Stimulated activated CD4-positive, alpha-beta T cell treated with anti-CD3 and anti-CD28 coated beads, Interleukin-2, amount 100 ng/mL, for 24 hours (primary cell): ENCODE measurements at regions not wholly inside any gene's neighbourhood (a gene's known extent, or its start where the extent isn't known, plus 50 kb on each side); places are given as distances from the start of the nearest gene placed in this dataset.
"Not testable (repeated sequence)": the region's sequence is repeated elsewhere in the genome, so short reads cannot be mapped to it uniquely, and the experiment has no call there.

ENCODE experiments used
- DNase-seq, 2 donors: peaks; one replicate each; pipeline ENCODE4 v3.0.0-alpha.2; 2020

- no peak for DNase-seq
These were observed 212.5 kb downstream of the EMX2 start for GRCh38 chr10:117754770-117755658.

GRCh38 chr10:117755659-117756014 lies 213.1 kb downstream of the EMX2 start:
- DNase-seq: no peak

GRCh38 chr10:117757086-117757720 lies 214.7 kb downstream of the EMX2 start:
- DNase-seq: no peak

GRCh38 chr10:117759266-117759665 lies 216.7 kb downstream of the EMX2 start:
- DNase-seq: no peak

DNA sequence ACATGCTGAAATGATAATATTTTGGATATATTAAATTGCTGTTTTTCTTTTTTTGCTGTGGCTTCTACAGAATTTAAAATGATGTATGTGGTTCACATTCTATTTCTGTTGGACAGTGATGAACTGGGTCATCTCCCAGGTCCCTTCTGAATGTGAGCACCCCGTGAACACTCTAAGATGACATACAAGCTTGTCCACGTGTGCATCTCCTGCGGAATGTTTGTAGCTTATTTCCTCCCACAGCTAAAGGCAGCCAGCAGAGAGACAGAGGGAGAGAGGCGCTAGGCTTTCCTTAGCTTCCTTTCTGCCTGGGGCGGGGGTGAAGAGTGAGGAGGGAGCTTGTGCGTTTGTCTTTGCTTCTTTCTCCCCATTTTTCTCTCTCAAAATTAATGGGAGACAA lies 219.1 kb downstream of the EMX2 start:
- DNase-seq: no peak

GRCh38 chr10:117762126-117762818 lies 219.7 kb downstream of the EMX2 start:
- no peak for DNase-seq

DNA sequence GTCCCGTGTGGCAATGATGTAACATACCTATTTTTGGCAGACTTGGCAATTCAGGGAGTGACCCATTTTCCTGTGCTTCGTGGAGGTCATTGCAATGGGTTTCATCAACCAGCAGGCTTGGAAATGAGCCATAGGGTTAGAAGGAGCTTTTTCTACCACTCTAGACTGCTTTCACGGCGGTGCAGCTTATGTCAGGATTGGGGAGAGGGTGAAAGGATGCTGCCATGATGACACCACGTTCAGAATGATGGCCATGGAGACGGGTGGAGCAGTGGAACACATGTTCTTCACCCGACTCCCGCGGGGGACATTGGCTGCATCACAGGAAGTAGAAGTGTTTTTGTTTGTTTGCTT lies 220.2 kb downstream of the EMX2 start:
- DNase-seq: no peak

- no peak for DNase-seq
These were observed 221.0 kb downstream of the EMX2 start for GRCh38 chr10:117763528-117763927.

- DNase-seq: no peak
These were observed 225.9 kb downstream of the EMX2 start for GRCh38 chr10:117768333-117769042.

DNA sequence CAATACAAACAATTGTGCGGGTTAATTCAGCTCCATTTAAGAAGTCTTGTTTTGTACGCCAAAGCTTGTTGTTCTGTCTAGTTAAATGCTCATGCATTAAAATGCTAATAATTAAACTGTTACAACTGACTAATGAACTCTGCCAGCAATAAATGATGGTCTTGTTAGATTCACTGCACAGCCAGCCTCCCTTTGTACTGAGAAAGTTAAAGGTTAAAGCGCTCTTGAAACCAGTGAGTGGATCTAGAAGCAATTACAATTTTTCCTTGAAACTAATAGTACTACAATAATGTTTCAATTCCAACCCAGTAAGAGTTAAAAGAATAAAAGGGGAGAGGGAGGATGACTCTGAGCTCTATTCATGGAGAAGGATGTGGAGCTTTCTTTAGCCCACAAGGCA lies 233.0 kb downstream of the EMX2 start:
- no peak for DNase-seq

- not testable (repeated sequence) for DNase-seq
These were observed 234.7 kb downstream of the EMX2 start for GRCh38 chr10:117777222-117777621.

DNA sequence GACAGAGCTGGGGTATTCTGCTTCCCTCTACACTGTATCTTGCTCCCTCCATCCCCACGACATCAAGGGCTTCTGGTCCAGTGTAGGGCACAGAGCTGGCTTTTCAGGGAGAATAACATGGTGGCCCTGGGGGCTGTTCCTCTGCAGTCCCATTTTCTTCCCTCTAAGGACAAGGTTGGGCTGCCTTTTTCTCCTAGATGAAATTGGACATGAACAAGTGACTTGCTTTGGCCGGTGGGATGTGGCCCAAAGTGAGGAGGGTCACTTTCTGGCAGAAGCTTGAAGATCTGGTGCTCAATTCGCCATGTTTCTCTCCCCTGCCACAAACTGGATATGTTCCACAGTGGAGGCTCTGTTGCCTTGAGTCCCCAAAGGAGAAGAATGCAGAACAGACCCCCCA lies 235.7 kb downstream of the EMX2 start:
- no peak for DNase-seq

- no peak for DNase-seq
These were observed 237.9 kb downstream of the EMX2 start for GRCh38 chr10:117780411-117780810.

DNA sequence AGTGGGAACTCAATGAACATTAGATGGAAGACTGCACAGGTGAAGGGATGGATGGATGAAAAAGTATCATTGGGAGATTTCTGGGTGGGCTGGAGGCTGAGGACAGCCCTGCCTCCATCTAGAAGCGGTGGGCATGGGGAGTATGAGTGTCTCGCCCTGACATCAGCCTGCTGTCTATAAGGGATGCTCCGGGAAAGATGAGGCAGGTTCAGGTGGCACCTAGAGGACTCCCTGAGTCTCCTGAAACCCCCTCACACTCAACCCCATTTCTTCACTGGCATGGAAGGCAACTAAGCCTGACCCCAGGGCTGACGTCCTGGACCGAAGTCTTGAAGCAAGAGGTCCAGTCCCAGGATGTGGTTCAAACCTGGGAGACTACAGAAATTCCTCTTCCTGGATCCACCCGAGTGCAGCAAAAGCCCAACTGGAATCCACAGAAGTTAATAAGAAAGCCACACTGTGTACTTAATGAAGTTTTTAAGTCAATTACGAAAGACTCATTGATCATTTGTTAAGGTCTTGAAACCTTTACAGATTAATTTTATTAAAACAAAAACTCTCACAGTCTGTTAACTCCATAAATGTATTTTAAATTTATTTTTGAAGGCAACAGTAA lies 238.8 kb downstream of the EMX2 start:
- no peak for DNase-seq

GRCh38 chr10:117782276-117782675 lies 239.7 kb downstream of the EMX2 start:
- no peak for DNase-seq

- no peak for DNase-seq
These were observed 241.3 kb downstream of the EMX2 start for GRCh38 chr10:117783698-117784395.

- no peak for DNase-seq
These were observed 242.2 kb downstream of the EMX2 start for GRCh38 chr10:117784776-117785175.

- DNase-seq: no peak
These were observed 246.4 kb downstream of the EMX2 start for GRCh38 chr10:117788911-117789310.

GRCh38 chr10:117790179-117790578 lies 247.6 kb downstream of the EMX2 start:
- no peak for DNase-seq

DNA sequence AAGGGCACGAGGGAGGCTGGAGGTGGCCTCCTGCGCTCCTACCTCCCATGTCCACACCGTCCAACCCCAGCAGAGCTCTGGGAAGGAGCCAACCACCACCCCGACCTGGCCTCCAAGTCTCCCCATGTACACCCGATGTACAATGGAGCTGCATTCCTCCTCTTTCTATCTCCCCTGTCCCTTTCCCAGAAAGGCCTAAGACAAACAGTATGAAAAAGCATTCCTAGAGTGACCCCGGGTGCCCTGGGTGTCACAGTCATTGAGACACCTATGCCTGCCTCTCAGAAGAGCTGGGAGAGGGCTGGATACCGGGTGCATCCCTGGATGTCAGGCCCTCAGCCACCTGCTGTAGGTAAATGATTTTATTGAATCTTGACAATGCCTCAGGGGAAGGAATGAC lies 248.1 kb downstream of the EMX2 start:
- DNase-seq: no peak

DNA sequence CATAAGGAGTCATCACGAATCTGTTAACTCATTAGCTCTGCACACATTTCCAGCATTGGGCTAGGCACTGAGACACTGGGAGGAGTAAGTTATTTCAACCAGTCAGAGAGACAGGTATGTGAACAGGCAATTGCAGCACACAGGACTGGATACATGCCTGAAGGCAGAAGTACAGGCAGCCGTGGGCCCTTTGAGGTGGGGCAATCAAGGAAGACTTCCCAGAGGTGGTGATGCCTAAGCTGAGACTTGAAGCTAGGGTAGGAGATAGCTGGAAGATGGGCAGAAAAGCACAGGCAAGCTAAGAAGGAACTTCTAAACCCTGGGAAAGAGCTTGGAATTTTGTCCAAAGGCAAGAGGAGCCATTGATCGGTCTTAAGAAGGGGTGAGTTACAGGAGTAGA lies 249.7 kb downstream of the EMX2 start:
- DNase-seq: no peak

DNA sequence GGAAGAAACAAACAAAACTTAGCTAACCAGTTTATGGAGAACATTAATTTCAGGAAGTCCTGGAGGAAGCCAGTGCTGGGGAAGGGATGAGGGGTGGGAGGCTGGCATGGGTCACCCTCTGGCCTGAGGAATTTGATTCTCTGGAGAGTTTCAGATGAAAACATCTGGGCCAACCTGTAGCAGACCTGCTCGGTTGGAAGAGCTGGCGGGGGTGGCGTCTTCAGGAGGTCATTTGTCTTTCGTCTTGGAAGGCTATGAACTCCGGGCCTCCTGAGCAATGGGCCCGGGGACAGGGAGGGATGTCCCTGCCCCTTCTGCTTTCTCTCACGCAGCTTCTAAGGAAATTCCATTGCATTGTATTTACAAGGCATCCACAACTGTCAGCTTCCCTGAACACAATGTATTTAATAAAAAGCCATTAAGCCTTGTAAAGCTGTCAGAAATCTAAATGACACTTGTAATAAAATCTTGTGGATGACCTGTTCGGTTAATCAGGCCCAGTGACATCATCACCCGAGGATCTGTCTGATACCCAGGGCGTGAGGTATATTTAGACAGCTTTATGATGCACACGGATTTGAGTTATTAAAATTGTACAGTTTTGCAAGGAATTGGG lies 250.5 kb downstream of the RAB11FIP2 start:
- DNase-seq: no peak
